ENCODE measurements at regions not wholly inside any gene's neighbourhood (a gene's known extent, or its start where the extent isn't known, plus 50 kb on each side); places are given as distances from the start of the nearest gene placed in this dataset.

GRCh38 chr3:126252373-126252772 is 72.0 kb upstream of the ALDH1L1 start:
- TF ChIP-seq CTCF (conservative IDR thresholded peaks at IDR 0.05): no peak
- no peak overlapping the region for H3K27ac ChIP-seq

GRCh38 chr3:126245811-126246727 is 65.7 kb upstream of the ALDH1L1 start:
- peak; percentile 80 for TF ChIP-seq CTCF (conservative IDR thresholded peaks at IDR 0.05)

More at GRCh38 chr3:126245811-126246727, 65.7 kb upstream of the ALDH1L1 start:
- no peak overlapping the region for H3K27ac ChIP-seq

Data from VCaP (cell line).